Neural crest cell (in vitro differentiated cells): ENCODE measurements at regions not wholly inside any gene's neighbourhood (a gene's known extent, or its start where the extent isn't known, plus 50 kb on each side); places are given as distances from the start of the nearest gene placed in this dataset.

Experiments used
- DNase-seq: peaks from one replicate; pipeline ENCODE4 v3.0.0; 2021; ENCODE audit warnings: low read depth, mixed read lengths, low spot score
- H3K27ac Mint-ChIP-seq: one replicate; pipeline ENCODE4 v1.8.0; 2021; ENCODE audit warnings: mild to moderate bottlenecking, mixed read lengths; ENCODE audit not compliant: unreplicated experiment
- H3K27me3 Mint-ChIP-seq: 2 replicates; pipeline ENCODE4 v1.8.0; 2021; ENCODE audit warnings: low read depth, mild to moderate bottlenecking, mixed read lengths
- H3K36me3 Mint-ChIP-seq: 2 replicates; pipeline ENCODE4 v1.8.0; 2021; ENCODE audit warnings: low read depth, mild to moderate bottlenecking, mixed read lengths
- H3K4me1 Mint-ChIP-seq: 2 replicates; pipeline ENCODE4 v1.8.0; 2021; ENCODE audit warnings: mixed read lengths
- H3K4me3 Mint-ChIP-seq: one replicate; pipeline ENCODE4 v1.8.0; 2021; ENCODE audit warnings: mild to moderate bottlenecking, mixed read lengths
- H3K9me3 Mint-ChIP-seq: 2 replicates; pipeline ENCODE4 v1.8.0; 2021; ENCODE audit warnings: mixed read lengths
- TF ChIP-seq, protein P1 (sequence below): fragments of 200-600 bp; sonication (generic); conservative IDR thresholded peaks from 2 replicates; pipeline ENCODE4 v1.5.0; 2021; ENCODE audit warnings: antibody characterized with exemption, mild to moderate bottlenecking

DNA sequence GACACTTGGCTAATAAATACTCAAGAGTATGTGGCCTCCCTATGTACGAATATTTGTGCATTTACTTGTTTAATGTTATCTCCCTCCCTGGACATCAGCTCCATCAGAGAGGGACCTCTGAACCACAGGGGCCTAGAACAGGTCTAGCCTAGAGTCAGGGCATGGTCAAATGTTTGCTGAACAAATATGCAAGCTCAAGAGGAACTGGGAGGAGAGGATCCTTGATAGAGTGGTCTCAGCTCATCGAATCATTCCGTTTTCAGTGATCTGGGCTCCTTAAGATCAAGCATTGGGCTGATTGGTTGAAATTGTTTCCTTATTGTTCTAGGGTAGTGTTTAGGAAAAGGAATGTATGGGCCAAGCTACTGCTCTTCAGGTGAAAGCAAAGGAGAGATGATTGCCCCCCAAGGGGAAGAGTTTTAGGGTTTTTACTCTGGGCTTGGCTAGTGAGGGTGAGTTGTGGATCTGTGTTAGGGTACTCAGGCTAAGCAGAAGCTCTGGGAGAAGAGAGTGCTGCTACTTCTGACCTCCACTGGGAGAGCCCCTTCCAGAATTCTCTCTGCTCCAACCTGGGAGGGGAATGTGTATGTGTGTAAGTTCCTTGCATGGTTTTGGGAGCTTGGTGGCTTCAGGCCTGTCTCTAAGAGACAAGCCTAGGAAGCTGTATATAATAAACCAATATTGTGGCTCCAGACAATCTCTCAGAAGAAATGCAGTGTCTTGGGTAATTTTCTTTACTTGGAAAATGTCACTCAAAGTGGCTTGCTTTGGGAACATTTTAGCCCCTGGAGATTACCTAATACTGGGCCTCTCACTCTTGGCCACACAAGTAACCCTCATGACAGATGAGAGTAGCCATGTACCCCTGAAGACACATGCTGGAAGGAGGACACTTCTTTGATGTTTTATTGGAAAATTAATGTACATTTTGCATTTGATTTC lies 110.0 kb downstream of the EMX2 start:
- Mint-ChIP-seq H3K9me3 (peaks cover 20% of the 10 kb centered on the region), H3K36me3 (peaks cover 6% of the 10 kb centered on the region), H3K4me1 (no peaks in the 10 kb centered on the region), H3K27ac (no peak overlapping the region), H3K4me3 (no peak overlapping the region), H3K27me3 (peaks cover 4% of the 10 kb centered on the region)
- no peak for DNase-seq
- TF ChIP-seq, protein P1, sequence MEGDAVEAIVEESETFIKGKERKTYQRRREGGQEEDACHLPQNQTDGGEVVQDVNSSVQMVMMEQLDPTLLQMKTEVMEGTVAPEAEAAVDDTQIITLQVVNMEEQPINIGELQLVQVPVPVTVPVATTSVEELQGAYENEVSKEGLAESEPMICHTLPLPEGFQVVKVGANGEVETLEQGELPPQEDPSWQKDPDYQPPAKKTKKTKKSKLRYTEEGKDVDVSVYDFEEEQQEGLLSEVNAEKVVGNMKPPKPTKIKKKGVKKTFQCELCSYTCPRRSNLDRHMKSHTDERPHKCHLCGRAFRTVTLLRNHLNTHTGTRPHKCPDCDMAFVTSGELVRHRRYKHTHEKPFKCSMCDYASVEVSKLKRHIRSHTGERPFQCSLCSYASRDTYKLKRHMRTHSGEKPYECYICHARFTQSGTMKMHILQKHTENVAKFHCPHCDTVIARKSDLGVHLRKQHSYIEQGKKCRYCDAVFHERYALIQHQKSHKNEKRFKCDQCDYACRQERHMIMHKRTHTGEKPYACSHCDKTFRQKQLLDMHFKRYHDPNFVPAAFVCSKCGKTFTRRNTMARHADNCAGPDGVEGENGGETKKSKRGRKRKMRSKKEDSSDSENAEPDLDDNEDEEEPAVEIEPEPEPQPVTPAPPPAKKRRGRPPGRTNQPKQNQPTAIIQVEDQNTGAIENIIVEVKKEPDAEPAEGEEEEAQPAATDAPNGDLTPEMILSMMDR: no peak

DNA sequence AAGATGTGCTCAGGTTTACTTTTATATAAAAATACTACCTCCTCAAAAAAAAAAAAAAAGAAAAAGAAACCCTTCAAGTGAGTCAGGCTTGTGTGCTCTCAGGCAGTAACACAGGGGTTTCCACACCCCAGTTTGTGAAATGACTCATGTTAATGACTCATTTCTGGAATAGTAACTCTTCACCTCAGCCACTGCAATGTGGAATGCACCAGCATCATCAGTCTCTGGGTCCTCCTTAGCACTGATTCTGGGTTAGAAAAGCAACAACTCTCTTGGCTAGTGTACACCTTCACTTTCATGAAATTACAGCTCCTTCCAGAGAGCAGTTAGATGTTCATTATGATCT lies 110.6 kb downstream of the EMX2 start:
- H3K9me3 Mint-ChIP-seq: peaks cover 20% of the 10 kb centered on the region
- H3K36me3 Mint-ChIP-seq: peaks cover 6% of the 10 kb centered on the region
- H3K27ac Mint-ChIP-seq: no peak overlapping the region
- no peaks in the 10 kb centered on the region for H3K4me1 Mint-ChIP-seq
- DNase-seq: no peak
- H3K27me3 Mint-ChIP-seq: peaks cover 4% of the 10 kb centered on the region
- TF ChIP-seq, protein P1: no peak
- H3K4me3 Mint-ChIP-seq: no peak overlapping the region

DNA sequence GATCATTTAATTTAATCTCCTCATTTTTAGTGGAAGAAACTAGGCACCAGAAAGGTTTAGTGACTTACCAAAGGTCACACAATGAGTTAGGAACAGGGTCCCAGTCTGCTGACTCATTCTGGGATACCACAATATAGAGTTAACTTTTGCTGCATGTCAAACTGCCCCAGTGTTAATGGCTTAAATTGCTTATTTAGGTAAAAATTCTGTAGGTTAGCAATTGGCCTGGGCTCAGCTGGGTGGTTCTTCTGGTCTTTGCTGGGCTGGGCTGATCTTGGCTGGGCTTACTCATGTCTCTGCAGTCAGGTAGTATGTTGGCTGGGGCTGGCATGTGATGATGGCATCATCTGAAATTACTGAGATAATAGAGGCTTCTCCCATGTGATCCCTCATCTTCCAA lies 111.6 kb downstream of the EMX2 start:
- Mint-ChIP-seq H3K27ac (no peak overlapping the region), H3K4me3 (no peak overlapping the region), H3K4me1 (no peaks in the 10 kb centered on the region), H3K27me3 (peaks cover 4% of the 10 kb centered on the region), H3K36me3 (peaks cover 6% of the 10 kb centered on the region), H3K9me3 (peaks cover 20% of the 10 kb centered on the region)
- DNase-seq: no peak
- TF ChIP-seq, protein P1: no peak

DNA sequence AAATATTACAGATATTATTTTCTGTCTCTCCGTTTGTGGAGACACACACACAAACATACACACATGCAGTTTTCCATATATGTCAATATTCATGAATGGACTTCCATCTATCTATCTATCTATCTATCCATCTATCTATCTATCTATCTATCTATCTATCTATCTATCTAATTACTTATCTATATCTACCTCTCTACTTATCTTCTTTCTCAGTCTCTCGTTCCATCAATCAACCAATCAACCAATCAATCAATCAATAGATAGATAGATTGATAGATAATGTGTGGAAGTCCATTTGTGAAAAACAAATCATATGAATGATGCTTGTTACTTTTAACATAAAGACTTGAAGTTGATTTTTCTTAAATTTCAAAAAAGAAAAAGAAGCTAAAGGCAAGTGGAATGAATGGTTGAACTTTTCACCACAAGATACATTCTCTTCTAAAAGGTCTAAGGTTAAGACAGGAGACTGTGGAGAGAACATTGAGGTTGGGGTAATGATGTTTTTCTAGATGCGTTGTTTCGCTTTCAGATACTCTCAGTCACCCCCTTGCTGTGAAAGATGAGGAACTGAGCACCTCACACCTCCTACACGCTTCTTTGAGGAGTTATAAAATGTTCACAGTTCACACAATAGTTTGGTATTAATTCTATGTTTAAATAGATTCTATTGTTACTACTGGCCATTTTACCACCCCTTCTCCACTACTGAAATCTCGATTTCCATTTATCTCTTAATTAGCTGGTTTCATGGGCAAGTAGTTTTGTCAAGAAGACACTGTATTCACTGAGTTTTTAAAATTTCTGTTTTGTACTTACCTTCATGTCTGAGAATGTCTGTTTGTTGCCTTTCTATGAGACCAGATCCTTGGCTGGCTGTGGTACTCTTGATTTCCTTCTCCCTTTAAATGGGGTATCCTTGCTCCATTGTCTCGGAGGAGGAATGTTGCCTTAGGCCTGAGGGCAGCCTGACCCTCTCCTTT lies 114.1 kb downstream of the EMX2 start:
- TF ChIP-seq, protein P1: no peak

DNA sequence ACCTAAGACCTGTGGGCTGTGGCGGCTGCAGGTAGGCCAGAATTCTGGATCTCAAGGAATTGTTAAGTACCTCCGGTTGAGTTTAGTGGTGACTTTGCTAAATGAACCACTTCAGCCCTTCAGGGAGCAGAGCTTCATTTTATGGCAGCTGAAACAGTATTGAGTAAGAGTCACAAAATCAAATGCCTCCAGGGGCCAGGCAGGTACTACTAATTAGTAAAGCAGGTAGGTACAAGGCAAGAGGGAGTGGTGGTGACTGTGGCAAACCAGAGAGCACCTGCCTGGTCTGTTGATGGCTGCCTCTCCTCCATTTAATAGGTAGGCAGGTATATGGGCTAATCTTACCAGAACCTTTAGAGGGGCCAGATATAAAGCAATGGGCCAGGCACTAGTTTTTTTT lies 118.8 kb downstream of the EMX2 start:
- no peaks in the 10 kb centered on the region for H3K36me3 Mint-ChIP-seq
- H3K4me3 Mint-ChIP-seq: no peak overlapping the region
- peaks cover 6% of the 10 kb centered on the region for H3K4me1 Mint-ChIP-seq
- H3K9me3 Mint-ChIP-seq: peaks cover 2% of the 10 kb centered on the region
- H3K27ac Mint-ChIP-seq: no peak overlapping the region
- no peaks in the 10 kb centered on the region for H3K27me3 Mint-ChIP-seq
- DNase-seq: no peak
- TF ChIP-seq, protein P1: no peak

More for the DNA sequence above, 114.1 kb downstream of the EMX2 start:
- peaks cover 2% of the 10 kb centered on the region for H3K36me3 Mint-ChIP-seq
- H3K27ac Mint-ChIP-seq: no peak overlapping the region
- no peaks in the 10 kb centered on the region for H3K4me1 Mint-ChIP-seq
- H3K4me3 Mint-ChIP-seq: no peak overlapping the region
- DNase-seq: no peak
- H3K27me3 Mint-ChIP-seq: no peaks in the 10 kb centered on the region
- peaks cover 11% of the 10 kb centered on the region for H3K9me3 Mint-ChIP-seq
